Natural killer cell (primary cell): ENCODE measurements at regions not wholly inside any gene's neighbourhood (a gene's known extent, or its start where the extent isn't known, plus 50 kb on each side); places are given as distances from the start of the nearest gene placed in this dataset.

ENCODE experiments used
- ATAC-seq, 3 donors: fragments of 150-1000 bp in 2 of 3; fragments of 200-7000 bp in 1 of 3; cut with Tn5 transposase; 1 replicate in 1 of 3; 2 replicates in 2 of 3; pipeline ENCODE4 v1.10.0; 2021; ENCODE audit warnings: mild to moderate bottlenecking in 2 of 3, moderate library complexity in 2 of 3
- DNase-seq, 2 donors: peaks; one replicate each; pipeline versions ENCODE4 v3.0.0 to v3.0.0-alpha.2; 2013 to 2021; ENCODE audit warnings: mixed read lengths in 1 of 2
- H3K27ac ChIP-seq: one replicate; pipeline ENCODE4 v1.5.1; 2013; ENCODE audit warnings: mild to moderate bottlenecking, low read length
- H3K27me3 ChIP-seq: one replicate; pipeline ENCODE4 v1.6.1; 2013; ENCODE audit warnings: low read length; ENCODE audit not compliant: control insufficient read depth, insufficient read depth
- H3K36me3 ChIP-seq: one replicate; pipeline ENCODE4 v1.6.1; 2013; ENCODE audit warnings: low read length; ENCODE audit not compliant: control insufficient read depth, insufficient read depth
- H3K4me1 ChIP-seq: one replicate; pipeline ENCODE4 v1.6.1; 2013; ENCODE audit warnings: low read length; ENCODE audit not compliant: control insufficient read depth, insufficient read depth
- H3K4me3 ChIP-seq: one replicate; pipeline ENCODE4 v1.5.1; 2013; ENCODE audit warnings: low read length
- H3K9me3 ChIP-seq: one replicate; pipeline ENCODE4 v1.6.1; 2013; ENCODE audit warnings: low read length; ENCODE audit not compliant: control insufficient read depth, insufficient read depth
- H3K27ac Mint-ChIP-seq, 2 donors: one replicate each; pipeline ENCODE4 v1.8.0; 2022; ENCODE audit warnings: mild to moderate bottlenecking in 2 of 2, mixed read lengths in 2 of 2, moderate library complexity in 1 of 2
- H3K27me3 Mint-ChIP-seq, 2 donors: one replicate each; pipeline ENCODE4 v1.8.0; 2022; ENCODE audit warnings: low read depth in 2 of 2, mixed read lengths in 2 of 2
- H3K36me3 Mint-ChIP-seq: one replicate; pipeline ENCODE4 v1.8.0; 2022; ENCODE audit warnings: mixed read lengths
- H3K4me1 Mint-ChIP-seq, 2 donors: one replicate each; pipeline ENCODE4 v1.8.0; 2022; ENCODE audit warnings: mixed read lengths in 2 of 2
- H3K4me3 Mint-ChIP-seq: one replicate; pipeline ENCODE4 v1.8.0; 2022; ENCODE audit warnings: mild to moderate bottlenecking, moderate library complexity, mixed read lengths
- H3K9me3 Mint-ChIP-seq, 2 donors: one replicate each; pipeline ENCODE4 v1.8.0; 2022; ENCODE audit warnings: mixed read lengths in 2 of 2
- WGBS: methylation state at CpG from one replicate; pipeline ENCODE4 v1.1.7; 2013; ENCODE audit warnings: missing lambda C conversion rate; ENCODE audit not compliant: insufficient coverage; 5-methylcytosine and 5-hydroxymethylcytosine counted together
- intact Hi-C: fragments of 100-400 bp; cut with micrococcal nuclease; formaldehyde crosslinking; loops from one replicate; pipeline ENCODE4 v1.14.2; 2022
- TF ChIP-seq, protein P1 (sequence below): fragments of 200-600 bp; IDR thresholded peaks from one replicate; pipeline ENCODE4 v1.8.0; 2022; ENCODE audit warnings: antibody characterized with exemption

GRCh38 chr2:179341152-179341866 lies 76.7 kb upstream of the SESTD1 start:
- Histone ChIP-seq H3K9me3 (no peaks in the 10 kb centered on the region), H3K4me1 (no peaks in the 10 kb centered on the region), H3K36me3 (no peaks in the 10 kb centered on the region), H3K4me3 (no peak overlapping the region), H3K27ac (no peak overlapping the region), H3K27me3 (no peaks in the 10 kb centered on the region)
- 100% methylated on average over 1 of the region's 3 CpGs for WGBS
- DNase-seq = no peak
- Mint-ChIP-seq H3K4me1 (no peaks in the 10 kb centered on the region), H3K4me3 (no peak overlapping the region), H3K27me3 (no peaks in the 10 kb centered on the region), H3K9me3 (no peaks in the 10 kb centered on the region), H3K36me3 (no peaks in the 10 kb centered on the region), H3K27ac (no peak overlapping the region)
- ATAC-seq = no peak
- intact Hi-C loops = loop anchor here (5.0 kb wide), 1 partner anchor 124 kb away; no protein-coding TSS in a partner anchor
- TF ChIP-seq, protein P1, sequence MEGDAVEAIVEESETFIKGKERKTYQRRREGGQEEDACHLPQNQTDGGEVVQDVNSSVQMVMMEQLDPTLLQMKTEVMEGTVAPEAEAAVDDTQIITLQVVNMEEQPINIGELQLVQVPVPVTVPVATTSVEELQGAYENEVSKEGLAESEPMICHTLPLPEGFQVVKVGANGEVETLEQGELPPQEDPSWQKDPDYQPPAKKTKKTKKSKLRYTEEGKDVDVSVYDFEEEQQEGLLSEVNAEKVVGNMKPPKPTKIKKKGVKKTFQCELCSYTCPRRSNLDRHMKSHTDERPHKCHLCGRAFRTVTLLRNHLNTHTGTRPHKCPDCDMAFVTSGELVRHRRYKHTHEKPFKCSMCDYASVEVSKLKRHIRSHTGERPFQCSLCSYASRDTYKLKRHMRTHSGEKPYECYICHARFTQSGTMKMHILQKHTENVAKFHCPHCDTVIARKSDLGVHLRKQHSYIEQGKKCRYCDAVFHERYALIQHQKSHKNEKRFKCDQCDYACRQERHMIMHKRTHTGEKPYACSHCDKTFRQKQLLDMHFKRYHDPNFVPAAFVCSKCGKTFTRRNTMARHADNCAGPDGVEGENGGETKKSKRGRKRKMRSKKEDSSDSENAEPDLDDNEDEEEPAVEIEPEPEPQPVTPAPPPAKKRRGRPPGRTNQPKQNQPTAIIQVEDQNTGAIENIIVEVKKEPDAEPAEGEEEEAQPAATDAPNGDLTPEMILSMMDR = no peak

- intact Hi-C loops = loop anchor here (5.0 kb wide), 1 partner anchor 123 kb away; no protein-coding TSS in a partner anchor
- H3K27me3 Mint-ChIP-seq = peaks cover 0 to 2% of the 10 kb centered on the region in 2 donors
- peak in 1 of 2 donors; percentile 26 for DNase-seq
- Histone ChIP-seq H3K4me3 (no peak overlapping the region), H3K27ac (no peak overlapping the region), H3K9me3 (no peaks in the 10 kb centered on the region), H3K36me3 (no peaks in the 10 kb centered on the region), H3K4me1 (no peaks in the 10 kb centered on the region), H3K27me3 (no peaks in the 10 kb centered on the region)
- H3K27ac Mint-ChIP-seq = no peak overlapping the region
- no peak overlapping the region for H3K4me3 Mint-ChIP-seq
- no peaks in the 10 kb centered on the region for H3K36me3 Mint-ChIP-seq
- no peaks in the 10 kb centered on the region for H3K9me3 Mint-ChIP-seq
- TF ChIP-seq, protein P1 = no peak
- 71% methylated on average over 4 of the region's 4 CpGs for WGBS
- peak in 1 of 3 donors; percentile 41 for ATAC-seq
- H3K4me1 Mint-ChIP-seq = no peaks in the 10 kb centered on the region
Measured at GRCh38 chr2:179340678-179341077, 76.0 kb upstream of the SESTD1 start.

DNA sequence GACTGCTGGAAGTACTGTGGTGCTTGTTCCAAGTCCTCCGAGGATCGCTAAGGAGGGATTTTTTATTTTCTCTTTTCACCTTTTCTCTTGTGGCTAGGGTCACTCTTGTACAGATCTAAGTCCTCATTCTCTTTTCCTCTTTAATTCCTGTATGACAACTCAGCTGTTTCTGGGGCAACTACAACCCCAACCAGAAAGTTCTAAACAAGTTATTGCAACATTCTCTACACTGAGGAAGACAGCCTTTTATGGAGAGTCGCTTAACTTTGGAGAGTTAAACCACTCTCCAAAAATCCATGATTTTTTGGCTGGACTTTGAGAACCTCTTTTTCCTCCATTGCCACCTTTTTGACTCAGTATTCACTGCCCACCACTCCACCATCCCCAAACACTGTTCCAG lies 74.0 kb upstream of the SESTD1 start:
- Histone ChIP-seq H3K36me3 (no peaks in the 10 kb centered on the region), H3K27me3 (no peaks in the 10 kb centered on the region), H3K9me3 (no peaks in the 10 kb centered on the region), H3K27ac (no peak overlapping the region), H3K4me3 (no peak overlapping the region), H3K4me1 (no peaks in the 10 kb centered on the region)
- Mint-ChIP-seq H3K36me3 (no peaks in the 10 kb centered on the region), H3K27me3 (peaks cover 3 to 6% of the 10 kb centered on the region in 2 donors), H3K4me3 (no peak overlapping the region), H3K4me1 (no peaks in the 10 kb centered on the region), H3K9me3 (no peaks in the 10 kb centered on the region), H3K27ac (no peak overlapping the region)
- 92% methylated on average over 3 of the region's 3 CpGs for WGBS
- intact Hi-C loops = no loop called here
- DNase-seq (no peak), ATAC-seq (no peak)
- TF ChIP-seq, protein P1 = no peak
